22Rv1 (cell line): ENCODE measurements at regions not wholly inside any gene's neighbourhood (a gene's known extent, or its start where the extent isn't known, plus 50 kb on each side); places are given as distances from the start of the nearest gene placed in this dataset.

ENCODE experiments used
- H3K27ac ChIP-seq: fragments of 450-650 bp; 2 replicates; pipeline ENCODE4 v1.5.1; 2017
- CTCF ChIP-seq: fragments of 450-650 bp; IDR thresholded peaks from 2 replicates; pipeline ENCODE4 v1.5.1; 2017; ENCODE audit warnings: mild to moderate bottlenecking
- ZFX ChIP-seq: fragments of 450-650 bp; IDR thresholded peaks from 2 replicates; pipeline ENCODE4 v1.6.1; 2017; ENCODE audit warnings: antibody characterized with exemption, borderline replicate concordance

- TF ChIP-seq CTCF = no peak
- no peak for TF ChIP-seq ZFX
- no peak overlapping the region for H3K27ac ChIP-seq
Measured at GRCh38 chr13:107209824-107210722, 642.1 kb upstream of the ARGLU1 start.

GRCh38 chr13:107208889-107209288, 641.0 kb upstream of the ARGLU1 start:
- no peak for TF ChIP-seq CTCF
- TF ChIP-seq ZFX = no peak

GRCh38 chr13:107205318-107206104, 637.6 kb upstream of the ARGLU1 start:
- H3K27ac ChIP-seq = no peak overlapping the region
- TF ChIP-seq CTCF = peak; percentile 99
- TF ChIP-seq ZFX = no peak

More at GRCh38 chr13:107208889-107209288, 641.0 kb upstream of the ARGLU1 start:
- H3K27ac ChIP-seq = no peak overlapping the region

GRCh38 chr13:107203146-107203847, 635.4 kb upstream of the ARGLU1 start:
- H3K27ac ChIP-seq = no peak overlapping the region
- TF ChIP-seq CTCF = peak; percentile 70
- TF ChIP-seq ZFX = no peak

GRCh38 chr13:107202371-107203023, 634.6 kb upstream of the ARGLU1 start:
- no peak for TF ChIP-seq ZFX
- TF ChIP-seq CTCF = no peak
- no peak overlapping the region for H3K27ac ChIP-seq

- TF ChIP-seq ZFX (no peak), CTCF (no peak)
- no peak overlapping the region for H3K27ac ChIP-seq
Measured at GRCh38 chr13:107200491-107200890, 632.6 kb upstream of the ARGLU1 start.
